Neural cell (in vitro differentiated cells): ENCODE measurements at regions not wholly inside any gene's neighbourhood (a gene's known extent, or its start where the extent isn't known, plus 50 kb on each side); places are given as distances from the start of the nearest gene placed in this dataset.
A peak's percentile ranks its signal among the peaks of the same experiment; 100 is the strongest.

ENCODE experiments used
- H2AFZ ChIP-seq: fragments of 200-600, 300-800 bp; sonication (generic), shearing (Covaris generic); 2 replicates; pipeline ENCODE4 v1.6.0; 2014; ENCODE audit warnings: low read depth, mild to moderate bottlenecking, antibody characterized with exemption, low read length, moderate library complexity
- H3F3A ChIP-seq: fragments of 200-600 bp; shearing (Covaris generic); 2 replicates; pipeline ENCODE4 v1.6.1; 2016; ENCODE audit warnings: mild to moderate bottlenecking, moderate library complexity, mixed read lengths, antibody characterized with exemption, low read length; ENCODE audit not compliant: insufficient read depth, poor library complexity, severe bottlenecking
- H3K27ac ChIP-seq: fragments of 200-600, 300-800 bp; sonication (generic), shearing (Covaris generic); 2 replicates; pipeline ENCODE4 v1.5.1; 2014; ENCODE audit warnings: mild to moderate bottlenecking, low read length, moderate library complexity
- H3K27me3 ChIP-seq: fragments of 300-800, 200-600 bp; sonication (generic), shearing (Covaris generic); 2 replicates; pipeline ENCODE4 v1.6.0; 2014; ENCODE audit warnings: mild to moderate bottlenecking, low read depth, low read length, moderate library complexity; ENCODE audit not compliant: insufficient read depth
- H3K36me3 ChIP-seq: fragments of 300-800, 200-600 bp; sonication (generic), shearing (Covaris generic); 2 replicates; pipeline ENCODE4 v1.5.1; 2014; ENCODE audit warnings: mild to moderate bottlenecking, antibody characterized with exemption, low read length, moderate library complexity; ENCODE audit not compliant: insufficient read depth
- H3K4me2 ChIP-seq: fragments of 300-800, 200-600 bp; sonication (generic), shearing (Covaris generic); 2 replicates; pipeline ENCODE4 v1.6.0; 2014; ENCODE audit warnings: mild to moderate bottlenecking, low read length
- H3K4me3 ChIP-seq: fragments of 300-800, 200-600 bp; sonication (generic), shearing (Covaris generic); 2 replicates; pipeline ENCODE4 v1.5.1; 2014; ENCODE audit warnings: mild to moderate bottlenecking, low read length, moderate library complexity
- H3K79me2 ChIP-seq: fragments of 200-600 bp; shearing (Covaris generic); replicated peaks from 2 replicates; pipeline ENCODE4 v1.6.0; 2014; ENCODE audit warnings: mild to moderate bottlenecking, low read length, moderate library complexity; ENCODE audit not compliant: insufficient read depth
- H3K9ac ChIP-seq: fragments of 300-800, 200-600 bp; sonication (generic), shearing (Covaris generic); 2 replicates; pipeline ENCODE4 v1.6.1; 2016; ENCODE audit warnings: mild to moderate bottlenecking, low read length, mixed read lengths
- H3K9me2 ChIP-seq: fragments of 200-600 bp; shearing (Covaris generic); 2 replicates; pipeline ENCODE4 v1.6.1; 2016; ENCODE audit warnings: mild to moderate bottlenecking, low read length, mixed read lengths; ENCODE audit not compliant: insufficient read depth
- H3K9me3 ChIP-seq: fragments of 200-600, 300-800 bp; sonication (generic), shearing (Covaris generic); 2 replicates; pipeline ENCODE4 v1.6.1; 2016; ENCODE audit warnings: mild to moderate bottlenecking, mixed run types, low read length, moderate library complexity, mixed read lengths
- H4K20me1 ChIP-seq: fragments of 200-600 bp; shearing (Covaris generic); 2 replicates; pipeline ENCODE4 v1.6.1; 2016; ENCODE audit warnings: mild to moderate bottlenecking, mixed run types; ENCODE audit not compliant: insufficient read depth
- EP300 ChIP-seq: fragments of 450-650 bp; conservative IDR thresholded peaks from 2 replicates; pipeline ENCODE4 v1.6.1; 2014; ENCODE audit warnings: antibody characterized with exemption, mild to moderate bottlenecking, moderate library complexity; ENCODE audit not compliant: poor library complexity, severe bottlenecking
- EZH2 ChIP-seq: fragments of 200-600, 300-800 bp; shearing (Covaris generic), sonication (generic); IDR thresholded peaks from 2 replicates; pipeline ENCODE4 v1.6.1; 2014; ENCODE audit warnings: antibody characterized with exemption, low read length, borderline replicate concordance, mild to moderate bottlenecking; ENCODE audit not compliant: insufficient read depth, poor library complexity, severe bottlenecking
- MXI1 ChIP-seq: fragments of 450-650 bp; conservative IDR thresholded peaks from 2 replicates; pipeline ENCODE4 v1.6.1; 2014; ENCODE audit warnings: antibody characterized with exemption, mild to moderate bottlenecking; ENCODE audit not compliant: poor library complexity, severe bottlenecking
- POLR2AphosphoS5 ChIP-seq: IDR thresholded peaks from 2 replicates; pipeline ENCODE4 v1.6.1; 2012
- RAD21 ChIP-seq: fragments of 450-650 bp; conservative IDR thresholded peaks from 2 replicates; pipeline ENCODE4 v1.6.1; 2014; ENCODE audit warnings: antibody characterized with exemption, mild to moderate bottlenecking, moderate library complexity
- SMC3 ChIP-seq: fragments of 450-650 bp; conservative IDR thresholded peaks from 2 replicates; pipeline ENCODE4 v1.6.1; 2014; ENCODE audit warnings: antibody characterized with exemption, mild to moderate bottlenecking, moderate library complexity; ENCODE audit not compliant: poor library complexity
- TAF1 ChIP-seq: IDR thresholded peaks from 2 replicates; pipeline ENCODE4 v1.6.1; 2012; ENCODE audit warnings: low read depth
- TF ChIP-seq, protein P1 (sequence below): IDR thresholded peaks from 2 replicates; pipeline ENCODE4 v1.6.1; 2012; ENCODE audit warnings: borderline replicate concordance
- TF ChIP-seq, protein P2 (sequence below): fragments of 450-650 bp; IDR thresholded peaks from 2 replicates; pipeline ENCODE4 v1.5.1; 2014; ENCODE audit warnings: antibody characterized with exemption, mild to moderate bottlenecking, moderate library complexity; ENCODE audit not compliant: poor library complexity, severe bottlenecking

GRCh38 chr11:119479685-119480275, 56.8 kb upstream of the THY1 start:
- H3K27ac ChIP-seq: no peak overlapping the region
- no peak overlapping the region for H3K9ac ChIP-seq
- no peaks in the 10 kb centered on the region for H3K9me2 ChIP-seq
- no peaks in the 10 kb centered on the region for H3F3A ChIP-seq
- no peaks in the 10 kb centered on the region for H4K20me1 ChIP-seq
- H3K4me2 ChIP-seq: no peak overlapping the region
- no peaks in the 10 kb centered on the region for H3K9me3 ChIP-seq
- H3K4me3 ChIP-seq: no peak overlapping the region
- TF ChIP-seq EZH2 (no peak), SMC3 (no peak)
- TF ChIP-seq, protein P1, sequence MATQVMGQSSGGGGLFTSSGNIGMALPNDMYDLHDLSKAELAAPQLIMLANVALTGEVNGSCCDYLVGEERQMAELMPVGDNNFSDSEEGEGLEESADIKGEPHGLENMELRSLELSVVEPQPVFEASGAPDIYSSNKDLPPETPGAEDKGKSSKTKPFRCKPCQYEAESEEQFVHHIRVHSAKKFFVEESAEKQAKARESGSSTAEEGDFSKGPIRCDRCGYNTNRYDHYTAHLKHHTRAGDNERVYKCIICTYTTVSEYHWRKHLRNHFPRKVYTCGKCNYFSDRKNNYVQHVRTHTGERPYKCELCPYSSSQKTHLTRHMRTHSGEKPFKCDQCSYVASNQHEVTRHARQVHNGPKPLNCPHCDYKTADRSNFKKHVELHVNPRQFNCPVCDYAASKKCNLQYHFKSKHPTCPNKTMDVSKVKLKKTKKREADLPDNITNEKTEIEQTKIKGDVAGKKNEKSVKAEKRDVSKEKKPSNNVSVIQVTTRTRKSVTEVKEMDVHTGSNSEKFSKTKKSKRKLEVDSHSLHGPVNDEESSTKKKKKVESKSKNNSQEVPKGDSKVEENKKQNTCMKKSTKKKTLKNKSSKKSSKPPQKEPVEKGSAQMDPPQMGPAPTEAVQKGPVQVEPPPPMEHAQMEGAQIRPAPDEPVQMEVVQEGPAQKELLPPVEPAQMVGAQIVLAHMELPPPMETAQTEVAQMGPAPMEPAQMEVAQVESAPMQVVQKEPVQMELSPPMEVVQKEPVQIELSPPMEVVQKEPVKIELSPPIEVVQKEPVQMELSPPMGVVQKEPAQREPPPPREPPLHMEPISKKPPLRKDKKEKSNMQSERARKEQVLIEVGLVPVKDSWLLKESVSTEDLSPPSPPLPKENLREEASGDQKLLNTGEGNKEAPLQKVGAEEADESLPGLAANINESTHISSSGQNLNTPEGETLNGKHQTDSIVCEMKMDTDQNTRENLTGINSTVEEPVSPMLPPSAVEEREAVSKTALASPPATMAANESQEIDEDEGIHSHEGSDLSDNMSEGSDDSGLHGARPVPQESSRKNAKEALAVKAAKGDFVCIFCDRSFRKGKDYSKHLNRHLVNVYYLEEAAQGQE: no peak
- TF ChIP-seq, protein P2, sequence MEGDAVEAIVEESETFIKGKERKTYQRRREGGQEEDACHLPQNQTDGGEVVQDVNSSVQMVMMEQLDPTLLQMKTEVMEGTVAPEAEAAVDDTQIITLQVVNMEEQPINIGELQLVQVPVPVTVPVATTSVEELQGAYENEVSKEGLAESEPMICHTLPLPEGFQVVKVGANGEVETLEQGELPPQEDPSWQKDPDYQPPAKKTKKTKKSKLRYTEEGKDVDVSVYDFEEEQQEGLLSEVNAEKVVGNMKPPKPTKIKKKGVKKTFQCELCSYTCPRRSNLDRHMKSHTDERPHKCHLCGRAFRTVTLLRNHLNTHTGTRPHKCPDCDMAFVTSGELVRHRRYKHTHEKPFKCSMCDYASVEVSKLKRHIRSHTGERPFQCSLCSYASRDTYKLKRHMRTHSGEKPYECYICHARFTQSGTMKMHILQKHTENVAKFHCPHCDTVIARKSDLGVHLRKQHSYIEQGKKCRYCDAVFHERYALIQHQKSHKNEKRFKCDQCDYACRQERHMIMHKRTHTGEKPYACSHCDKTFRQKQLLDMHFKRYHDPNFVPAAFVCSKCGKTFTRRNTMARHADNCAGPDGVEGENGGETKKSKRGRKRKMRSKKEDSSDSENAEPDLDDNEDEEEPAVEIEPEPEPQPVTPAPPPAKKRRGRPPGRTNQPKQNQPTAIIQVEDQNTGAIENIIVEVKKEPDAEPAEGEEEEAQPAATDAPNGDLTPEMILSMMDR: peak; percentile 55
- H2AFZ ChIP-seq: no peak overlapping the region
- H3K79me2 ChIP-seq: no peaks in the 10 kb centered on the region
- H3K27me3 ChIP-seq: no peaks in the 10 kb centered on the region
- H3K36me3 ChIP-seq: no peaks in the 10 kb centered on the region

DNA sequence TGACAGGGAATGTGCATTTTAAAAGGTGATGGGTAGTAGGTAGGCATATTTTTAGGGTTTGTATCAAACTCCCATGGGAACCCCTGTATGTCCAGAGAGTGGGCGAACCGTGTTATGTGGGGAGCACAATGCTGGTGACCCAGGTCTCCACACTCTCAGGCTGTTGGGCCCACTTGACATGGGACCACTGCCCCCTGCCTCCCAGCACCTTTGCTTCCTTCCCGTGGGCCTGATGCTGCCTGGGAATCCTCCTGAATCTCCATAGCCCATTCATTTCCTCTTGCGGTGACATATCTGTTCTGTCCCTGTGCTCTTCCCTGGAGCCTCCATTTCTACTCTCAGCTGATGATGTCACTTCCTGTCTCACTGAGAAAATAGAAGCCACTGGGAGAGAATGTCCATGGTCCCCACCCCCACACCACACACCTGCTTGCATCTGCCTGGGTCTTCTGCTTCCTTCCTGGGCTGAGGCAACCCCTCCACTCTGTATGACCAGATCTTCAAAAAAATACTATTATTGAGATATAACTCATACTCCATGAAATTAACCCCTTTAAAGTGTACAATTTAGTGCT, 55.8 kb upstream of the THY1 start:
- Histone ChIP-seq H2AFZ (no peak overlapping the region), H3F3A (no peaks in the 10 kb centered on the region)

More for the DNA sequence above, 55.8 kb upstream of the THY1 start:
- no peaks in the 10 kb centered on the region for H3K27me3 ChIP-seq
- H3K9ac ChIP-seq: no peak overlapping the region
- no peaks in the 10 kb centered on the region for H3K36me3 ChIP-seq
- H3K9me2 ChIP-seq: no peaks in the 10 kb centered on the region
- no peaks in the 10 kb centered on the region for H4K20me1 ChIP-seq
- H3K79me2 ChIP-seq: no peaks in the 10 kb centered on the region
- TF ChIP-seq SMC3: no peak
- TF ChIP-seq EP300: no peak
- no peak for TF ChIP-seq EZH2
- TF ChIP-seq, protein P2: no peak
- no peak for TF ChIP-seq RAD21
- TF ChIP-seq POLR2AphosphoS5: no peak
- no peak for TF ChIP-seq MXI1
- TF ChIP-seq TAF1: no peak
- TF ChIP-seq, protein P1: no peak
- H3K9me3 ChIP-seq: no peaks in the 10 kb centered on the region
- no peak overlapping the region for H3K4me2 ChIP-seq
- no peak overlapping the region for H3K4me3 ChIP-seq
- H3K27ac ChIP-seq: no peak overlapping the region
